PC-9 (cell line): ENCODE measurements at regions not wholly inside any gene's neighbourhood (a gene's known extent, or its start where the extent isn't known, plus 50 kb on each side); places are given as distances from the start of the nearest gene placed in this dataset.

Experiments used
- BruUV-seq: library from RNA; stranded (reverse); fragments of 400-500 nt; replicated peaks from 2 replicates; lab custom pipeline; 2021; lab: Mats Ljungman, UMichigan
- CTCF ChIA-PET: fragments of 300-600 bp; sonication (Branson Sonifier 250); formaldehyde crosslinking; loops from one replicate; lab custom pipeline; 2022; ENCODE audit warnings: antibody characterized with exemption; lab: Charles Lee
- POLR2A ChIA-PET: fragments of 300-600 bp; sonication (Branson Sonifier 250); formaldehyde crosslinking; loops from one replicate; lab custom pipeline; 2022; ENCODE audit warnings: antibody characterized with exemption; ENCODE audit not compliant: unreplicated experiment; lab: Charles Lee
- DNase-seq, 2 experiments: peaks; one replicate each; pipeline versions ENCODE4 v3.0.0 to v3.0.0-alpha.2; 2015 to 2022; ENCODE audit warnings: mixed read lengths in 1 of 2
- H2AFZ ChIP-seq: fragments of 200-600 bp; sonication (generic); 2 replicates; pipeline ENCODE4 v1.8.1; 2017; ENCODE audit warnings: antibody characterized with exemption
- H3F3A ChIP-seq: fragments of 200-600 bp; sonication (generic); 2 replicates; pipeline ENCODE4 v1.8.1; 2017; ENCODE audit warnings: antibody characterized with exemption, mild to moderate bottlenecking, low read depth; ENCODE audit not compliant: insufficient read depth
- H3K27ac ChIP-seq: fragments of 200-600 bp; sonication (generic); 2 replicates; pipeline ENCODE4 v1.6.1; 2016; ENCODE audit warnings: mixed run types
- H3K27me3 ChIP-seq: fragments of 200-600 bp; sonication (generic); 2 replicates; pipeline ENCODE4 v1.6.1; 2016; ENCODE audit warnings: low read depth, mixed run types; ENCODE audit not compliant: insufficient read depth
- H3K36me3 ChIP-seq: fragments of 200-600 bp; sonication (generic); 2 replicates; pipeline ENCODE4 v1.6.1; 2016; ENCODE audit warnings: low read depth, mixed run types
- H3K4me1 ChIP-seq: fragments of 200-600 bp; sonication (generic); replicated peaks from 2 replicates; pipeline ENCODE4 v1.6.1; 2016; ENCODE audit warnings: mixed run types; ENCODE audit not compliant: insufficient read depth
- H3K4me2 ChIP-seq: fragments of 200-600 bp; sonication (generic); 2 replicates; pipeline ENCODE4 v1.6.1; 2017; ENCODE audit warnings: mixed run types
- H3K4me3 ChIP-seq: fragments of 200-600 bp; sonication (generic); 2 replicates; pipeline ENCODE4 v1.6.1; 2016; ENCODE audit warnings: mixed run types
- H3K79me2 ChIP-seq: fragments of 200-600 bp; sonication (generic); 2 replicates; pipeline ENCODE4 v1.6.1; 2017; ENCODE audit warnings: low read depth, mixed run types
- H3K9me2 ChIP-seq: fragments of 200-600 bp; sonication (generic); 2 replicates; pipeline ENCODE4 v1.8.1; 2017; ENCODE audit warnings: mild to moderate bottlenecking; ENCODE audit not compliant: insufficient read depth
- H3K9me3 ChIP-seq: fragments of 200-600 bp; sonication (generic); 2 replicates; pipeline ENCODE4 v1.8.1; 2016; ENCODE audit warnings: low read depth; ENCODE audit not compliant: insufficient read depth
- H4K20me1 ChIP-seq: fragments of 200-600 bp; sonication (generic); 2 replicates; pipeline ENCODE4 v1.8.1; 2017; ENCODE audit not compliant: insufficient read depth
- CTCF ChIP-seq: fragments of 200-600 bp; sonication (generic); conservative IDR thresholded peaks from 2 replicates; pipeline ENCODE4 v1.6.1; 2017; ENCODE audit warnings: mixed run types, antibody characterized with exemption, mild to moderate bottlenecking, moderate library complexity
- EZH2 ChIP-seq: fragments of 200-600 bp; sonication (generic); IDR thresholded peaks from 2 replicates; pipeline ENCODE4 v1.8.0; 2017; ENCODE audit warnings: antibody characterized with exemption, low read depth
- intact Hi-C: fragments of 100-400 bp; cut with micrococcal nuclease; formaldehyde crosslinking; loops from one replicate; pipeline ENCODE4 v1.10.0; 2022; ENCODE audit not compliant: unreplicated experiment

DNA sequence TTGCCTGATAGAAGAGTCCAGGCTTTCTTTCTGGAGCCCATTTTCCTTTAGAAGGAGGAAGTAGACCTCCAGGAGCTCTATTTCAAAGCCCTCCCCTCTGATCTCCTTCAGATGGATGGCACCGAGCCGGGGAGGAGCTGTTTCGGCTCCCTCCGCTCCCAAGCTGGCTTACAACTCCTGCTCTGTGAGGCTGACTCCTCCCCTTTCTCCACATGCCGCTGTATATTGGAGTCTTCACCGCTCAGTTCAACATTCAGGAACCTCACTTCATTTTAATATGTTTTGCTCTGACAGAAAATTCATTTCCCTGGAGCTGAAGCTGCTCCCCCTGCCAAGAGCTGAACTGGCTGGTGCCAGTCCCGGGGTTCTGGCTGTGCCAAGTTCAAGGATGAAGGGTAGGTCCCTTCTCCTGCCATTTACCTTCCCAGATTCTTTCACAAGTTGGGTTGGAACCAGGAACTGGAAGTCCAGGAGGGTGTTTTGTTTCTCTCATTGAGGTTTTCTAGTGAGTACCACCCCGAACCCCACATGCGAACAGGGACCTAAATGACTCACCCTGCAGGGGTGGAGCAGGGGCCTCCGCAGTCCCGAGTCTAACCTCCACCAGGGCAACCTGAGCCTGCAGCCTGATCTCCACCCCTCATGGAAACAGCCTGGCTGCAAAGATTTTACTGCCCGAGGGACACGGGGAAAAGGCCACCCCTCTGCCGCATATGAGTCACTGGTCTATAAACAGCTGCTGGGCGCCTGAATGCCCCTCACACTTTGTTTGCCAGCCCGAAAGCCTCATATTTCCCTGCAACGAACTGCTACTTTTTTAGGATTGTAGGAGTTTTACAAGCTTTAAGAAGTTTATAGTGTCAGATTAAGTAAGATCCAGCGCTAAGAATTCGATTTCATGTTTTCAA is 68.6 kb upstream of the FOXA2 start:
- CTCF ChIA-PET = no interaction called here
- H3K79me2 ChIP-seq = no peaks in the 10 kb centered on the region
- no peak overlapping the region for H3K27ac ChIP-seq
- H3K9me3 ChIP-seq = no peaks in the 10 kb centered on the region
- H3K4me3 ChIP-seq = no peak overlapping the region; the same call in 1 of the 2 replicates
- no peaks in the 10 kb centered on the region for H4K20me1 ChIP-seq
- H3F3A ChIP-seq = 0 out of 2 replicates have a peak, but pooled peaks cover 3% of the 10 kb centered on the region
- H3K4me2 ChIP-seq = peak overlapping the region; percentile 50
- H3K9me2 ChIP-seq = no peaks in the 10 kb centered on the region
- BruUV-seq = no TSS peak
- peak overlapping the region; percentile 18; the same call in 1 of the 2 replicates for H2AFZ ChIP-seq
- DNase-seq = peak in 1 of 2 experiments; percentile 15
- H3K27me3 ChIP-seq = no peaks in the 10 kb centered on the region
- POLR2A ChIA-PET = interaction anchor here (0.6 kb wide), 1 partner anchor 262 kb away, joined by 3 read pairs; no protein-coding TSS in a partner anchor
- TF ChIP-seq CTCF (no peak), EZH2 (no peak)
- peaks cover 6% of the 10 kb centered on the region; the same call in 1 of the 2 replicates for H3K4me1 ChIP-seq
- intact Hi-C loops = no loop called here
- H3K36me3 ChIP-seq = no peaks in the 10 kb centered on the region

DNA sequence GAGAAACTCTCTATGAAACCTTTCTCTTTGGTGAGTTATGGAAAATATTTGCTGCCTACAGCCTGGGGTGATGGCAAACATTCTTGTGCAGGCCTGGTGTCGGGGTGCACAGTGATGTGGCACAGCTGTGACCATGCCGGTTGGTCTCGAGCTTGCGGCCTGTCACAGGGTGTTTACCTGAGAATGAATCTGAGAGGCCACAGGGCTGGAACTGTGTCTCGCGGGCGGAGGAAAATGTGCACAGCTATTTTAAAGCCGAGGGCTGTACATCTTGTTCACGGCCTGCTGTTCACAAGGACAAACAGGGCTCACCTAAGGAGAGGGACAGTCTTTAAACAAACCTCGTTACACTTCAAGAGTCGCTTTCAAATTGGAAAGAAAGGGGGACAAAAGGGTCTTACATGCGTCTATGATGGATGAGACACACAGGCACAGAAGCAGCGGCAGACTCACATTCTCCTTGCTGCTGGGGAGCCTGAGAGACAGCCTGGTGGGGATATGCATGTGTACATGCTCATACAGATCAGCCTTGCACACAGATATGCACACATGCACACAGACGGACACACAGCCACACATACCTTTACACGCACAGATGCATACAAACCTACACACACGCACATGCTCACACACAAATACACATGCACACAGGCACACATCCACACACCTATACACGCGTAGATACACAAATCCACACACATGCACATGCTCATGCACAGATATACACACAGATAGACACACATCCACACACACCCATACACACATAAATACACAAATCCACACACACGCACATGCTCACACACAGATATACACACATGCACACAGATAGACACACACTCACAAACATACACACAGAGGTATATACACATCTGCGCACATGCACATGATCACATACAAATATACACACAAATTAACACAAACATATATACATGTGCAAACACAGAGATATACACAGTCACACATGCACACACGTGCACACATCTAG is 69.6 kb upstream of the FOXA2 start:
- no peaks in the 10 kb centered on the region for H3K79me2 ChIP-seq
- no peak for TF ChIP-seq EZH2
- no peak for TF ChIP-seq CTCF
- ChIA-PET POLR2A (no interaction called here), CTCF (no interaction called here)
- DNase-seq = no peak
- no peaks in the 10 kb centered on the region for H3K9me2 ChIP-seq
- intact Hi-C loops = no loop called here
- H3K27me3 ChIP-seq = no peaks in the 10 kb centered on the region
- peaks cover 6% of the 10 kb centered on the region; the same call in 1 of the 2 replicates for H3K4me1 ChIP-seq
- H4K20me1 ChIP-seq = no peaks in the 10 kb centered on the region
- BruUV-seq = no TSS peak
- H3K9me3 ChIP-seq = no peaks in the 10 kb centered on the region
- H3K4me3 ChIP-seq = no peak overlapping the region; the same call in 1 of the 2 replicates
- no peaks in the 10 kb centered on the region for H3K36me3 ChIP-seq
- no peak overlapping the region for H2AFZ ChIP-seq
- peak overlapping the region; percentile 50 for H3K4me2 ChIP-seq
- H3K27ac ChIP-seq = no peak overlapping the region
- 0 out of 2 replicates have a peak, but pooled peaks cover 3% of the 10 kb centered on the region for H3F3A ChIP-seq

DNA sequence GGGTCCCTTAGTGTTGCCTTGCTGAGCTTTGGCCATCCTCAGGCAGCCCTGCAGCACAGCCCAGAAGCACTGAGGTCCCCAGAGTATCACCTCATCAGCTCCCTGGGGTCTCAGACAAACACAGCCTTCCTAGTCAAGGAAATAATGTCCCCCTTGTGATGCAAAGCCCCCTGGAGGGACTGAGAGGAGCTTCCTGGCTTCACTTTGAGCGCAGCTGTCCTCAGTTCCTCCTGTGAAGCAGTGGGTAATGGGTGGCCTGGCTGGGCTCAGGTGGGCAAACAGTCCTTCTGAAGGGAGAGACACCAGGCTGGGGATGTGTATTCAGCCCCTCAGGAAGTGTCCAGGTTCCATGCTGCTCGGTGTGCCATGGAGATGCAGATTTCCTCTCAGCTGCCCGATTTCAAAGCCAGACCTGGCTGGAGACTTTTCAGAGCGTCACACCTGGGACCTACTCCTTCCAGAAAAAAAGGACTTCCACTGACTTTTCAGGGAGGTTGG is 79.2 kb upstream of the FOXA2 start:
- Histone ChIP-seq H4K20me1 (no peaks in the 10 kb centered on the region), H2AFZ (no peak overlapping the region), H3K4me3 (no peak overlapping the region), H3K79me2 (no peaks in the 10 kb centered on the region), H3K9me2 (no peaks in the 10 kb centered on the region), H3K36me3 (no peaks in the 10 kb centered on the region), H3K4me2 (no peak overlapping the region), H3K27ac (no peak overlapping the region), H3K27me3 (no peaks in the 10 kb centered on the region), H3K4me1 (no peaks in the 10 kb centered on the region), H3F3A (no peaks in the 10 kb centered on the region), H3K9me3 (no peaks in the 10 kb centered on the region)
- DNase-seq = no peak
- POLR2A ChIA-PET = no interaction called here
- intact Hi-C loops = no loop called here
- CTCF ChIA-PET = no interaction called here
- no peak for TF ChIP-seq EZH2
- no peak for TF ChIP-seq CTCF
- no TSS peak for BruUV-seq
